Ishikawa (cell line): ENCODE measurements at regions not wholly inside any gene's neighbourhood (a gene's known extent, or its start where the extent isn't known, plus 50 kb on each side); places are given as distances from the start of the nearest gene placed in this dataset.
A peak's percentile ranks its signal among the peaks of the same experiment; 100 is the strongest.

Experiments used
- CEBPB ChIP-seq: IDR thresholded peaks from 2 replicates; pipeline ENCODE4 v1.6.1; 2012
- EGR1 ChIP-seq: IDR thresholded peaks from 2 replicates; pipeline ENCODE4 v1.6.1; 2012
- EP300 ChIP-seq: IDR thresholded peaks from 2 replicates; pipeline ENCODE4 v1.6.1; 2012; ENCODE audit warnings: borderline replicate concordance
- FOXM1 ChIP-seq: IDR thresholded peaks from 2 replicates; pipeline ENCODE4 v1.6.1; 2012; ENCODE audit warnings: low read depth, borderline replicate concordance
- NFIC ChIP-seq: IDR thresholded peaks from 2 replicates; pipeline ENCODE4 v1.6.1; 2012
- RAD21 ChIP-seq: IDR thresholded peaks from 2 replicates; pipeline ENCODE4 v1.6.1; 2012; ENCODE audit warnings: low read depth
- TAF1 ChIP-seq: IDR thresholded peaks from 2 replicates; pipeline ENCODE4 v1.6.1; 2012; ENCODE audit warnings: low read depth, mild to moderate bottlenecking
- TCF12 ChIP-seq: IDR thresholded peaks from 2 replicates; pipeline ENCODE4 v1.6.1; 2012; ENCODE audit warnings: low read depth
- TEAD4 ChIP-seq: IDR thresholded peaks from 2 replicates; pipeline ENCODE4 v1.6.1; 2012
- YY1 ChIP-seq: IDR thresholded peaks from 2 replicates; pipeline ENCODE4 v1.6.1; 2012; ENCODE audit warnings: low read depth
- ZBTB7A ChIP-seq: IDR thresholded peaks from 2 replicates; pipeline ENCODE4 v1.6.1; 2012; ENCODE audit warnings: low read depth
- TF ChIP-seq, protein P1 (sequence below): IDR thresholded peaks from 2 replicates; pipeline ENCODE4 v1.6.1; 2012; ENCODE audit warnings: low read depth, mild to moderate bottlenecking
- TF ChIP-seq, protein P2 (sequence below): IDR thresholded peaks from 2 replicates; pipeline ENCODE4 v1.6.1; 2012
- TF ChIP-seq, protein P3 (sequence below): IDR thresholded peaks from 2 replicates; pipeline ENCODE4 v1.6.1; 2012

DNA sequence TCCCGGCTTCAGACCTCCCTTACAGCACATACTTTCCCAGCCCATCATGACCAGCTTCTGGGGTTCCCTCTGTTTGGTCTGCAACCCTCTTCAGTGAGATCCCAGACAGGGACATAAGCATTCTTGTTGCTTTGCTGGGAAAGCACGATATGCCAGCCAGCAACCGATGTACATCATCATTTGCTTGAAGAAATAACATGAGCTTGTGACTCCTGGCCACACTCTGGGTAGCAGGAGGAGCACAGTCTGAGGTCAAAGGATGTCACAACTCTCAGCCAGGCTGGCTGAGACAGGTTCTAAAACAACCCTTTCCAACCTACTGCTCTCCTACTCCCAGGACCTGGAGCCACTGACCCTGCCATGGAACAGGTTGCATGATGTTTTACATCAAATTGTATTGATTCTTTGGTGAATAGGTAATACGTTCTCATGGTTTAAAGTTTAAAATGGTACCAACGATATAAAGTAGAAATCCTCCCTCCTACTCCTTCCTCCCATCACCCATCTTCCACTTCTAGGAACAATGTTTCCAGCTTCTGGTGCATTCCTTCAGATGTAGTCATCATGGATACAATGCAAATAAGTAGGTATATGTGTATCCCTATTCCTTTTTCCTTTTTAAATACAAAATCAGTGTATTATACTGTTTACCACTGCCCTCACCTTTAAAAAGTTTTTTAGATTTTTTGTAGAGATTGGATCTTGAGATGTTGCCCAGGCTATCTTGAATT lies 190.3 kb downstream of the OPA1 start:
- TF ChIP-seq, protein P1, sequence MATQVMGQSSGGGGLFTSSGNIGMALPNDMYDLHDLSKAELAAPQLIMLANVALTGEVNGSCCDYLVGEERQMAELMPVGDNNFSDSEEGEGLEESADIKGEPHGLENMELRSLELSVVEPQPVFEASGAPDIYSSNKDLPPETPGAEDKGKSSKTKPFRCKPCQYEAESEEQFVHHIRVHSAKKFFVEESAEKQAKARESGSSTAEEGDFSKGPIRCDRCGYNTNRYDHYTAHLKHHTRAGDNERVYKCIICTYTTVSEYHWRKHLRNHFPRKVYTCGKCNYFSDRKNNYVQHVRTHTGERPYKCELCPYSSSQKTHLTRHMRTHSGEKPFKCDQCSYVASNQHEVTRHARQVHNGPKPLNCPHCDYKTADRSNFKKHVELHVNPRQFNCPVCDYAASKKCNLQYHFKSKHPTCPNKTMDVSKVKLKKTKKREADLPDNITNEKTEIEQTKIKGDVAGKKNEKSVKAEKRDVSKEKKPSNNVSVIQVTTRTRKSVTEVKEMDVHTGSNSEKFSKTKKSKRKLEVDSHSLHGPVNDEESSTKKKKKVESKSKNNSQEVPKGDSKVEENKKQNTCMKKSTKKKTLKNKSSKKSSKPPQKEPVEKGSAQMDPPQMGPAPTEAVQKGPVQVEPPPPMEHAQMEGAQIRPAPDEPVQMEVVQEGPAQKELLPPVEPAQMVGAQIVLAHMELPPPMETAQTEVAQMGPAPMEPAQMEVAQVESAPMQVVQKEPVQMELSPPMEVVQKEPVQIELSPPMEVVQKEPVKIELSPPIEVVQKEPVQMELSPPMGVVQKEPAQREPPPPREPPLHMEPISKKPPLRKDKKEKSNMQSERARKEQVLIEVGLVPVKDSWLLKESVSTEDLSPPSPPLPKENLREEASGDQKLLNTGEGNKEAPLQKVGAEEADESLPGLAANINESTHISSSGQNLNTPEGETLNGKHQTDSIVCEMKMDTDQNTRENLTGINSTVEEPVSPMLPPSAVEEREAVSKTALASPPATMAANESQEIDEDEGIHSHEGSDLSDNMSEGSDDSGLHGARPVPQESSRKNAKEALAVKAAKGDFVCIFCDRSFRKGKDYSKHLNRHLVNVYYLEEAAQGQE = no peak
- peak; percentile 68 for TF ChIP-seq TEAD4

DNA sequence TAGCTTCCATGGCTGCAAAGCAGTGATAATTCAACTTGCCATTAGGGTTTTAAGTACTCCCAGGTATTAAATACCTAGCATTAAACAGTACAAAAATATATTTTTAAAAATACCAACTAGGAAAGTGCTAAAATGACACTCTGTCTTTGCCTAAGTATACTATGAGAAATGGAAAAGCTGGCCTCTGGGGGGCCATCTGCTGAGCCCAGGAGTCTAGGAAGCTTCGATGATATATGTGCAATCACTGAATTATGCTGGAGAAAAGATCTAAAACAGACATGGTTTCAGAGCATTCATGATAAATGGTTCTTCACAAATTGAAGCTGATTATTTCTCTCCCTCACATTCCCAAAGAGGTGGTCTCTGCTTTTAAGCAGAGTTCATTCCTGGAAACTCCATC lies 191.8 kb downstream of the OPA1 start:
- TF ChIP-seq, protein P2, sequence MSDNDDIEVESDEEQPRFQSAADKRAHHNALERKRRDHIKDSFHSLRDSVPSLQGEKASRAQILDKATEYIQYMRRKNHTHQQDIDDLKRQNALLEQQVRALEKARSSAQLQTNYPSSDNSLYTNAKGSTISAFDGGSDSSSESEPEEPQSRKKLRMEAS = no peak
- TF ChIP-seq TCF12 (no peak), EP300 (no peak), TEAD4 (no peak), CEBPB (no peak), YY1 (no peak), FOXM1 (no peak)
- TF ChIP-seq, protein P1 = no peak

DNA sequence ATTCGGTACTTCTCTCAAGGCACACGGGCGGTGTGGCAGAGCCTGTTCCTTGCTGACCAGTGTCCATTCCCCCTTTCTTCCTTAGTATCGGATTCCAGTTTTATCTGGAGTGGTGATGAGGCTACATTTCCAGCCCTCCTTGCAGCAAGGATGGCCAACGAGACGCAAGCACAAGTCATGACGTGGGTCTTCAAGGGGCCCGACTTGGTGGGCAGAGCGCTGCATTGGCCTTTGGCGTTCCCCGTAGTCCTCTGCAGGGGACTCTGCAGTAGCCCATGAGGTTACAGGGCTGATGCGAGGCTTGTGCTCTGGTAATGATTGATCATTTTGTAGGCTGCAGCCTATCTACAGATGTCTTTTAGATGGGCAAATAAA lies 194.5 kb downstream of the OPA1 start:
- TF ChIP-seq TAF1 = no peak
- no peak for TF ChIP-seq TCF12
- no peak for TF ChIP-seq RAD21
- no peak for TF ChIP-seq YY1
- no peak for TF ChIP-seq EGR1
- no peak for TF ChIP-seq CEBPB
- no peak for TF ChIP-seq NFIC
- no peak for TF ChIP-seq TEAD4
- TF ChIP-seq EP300 = no peak

DNA sequence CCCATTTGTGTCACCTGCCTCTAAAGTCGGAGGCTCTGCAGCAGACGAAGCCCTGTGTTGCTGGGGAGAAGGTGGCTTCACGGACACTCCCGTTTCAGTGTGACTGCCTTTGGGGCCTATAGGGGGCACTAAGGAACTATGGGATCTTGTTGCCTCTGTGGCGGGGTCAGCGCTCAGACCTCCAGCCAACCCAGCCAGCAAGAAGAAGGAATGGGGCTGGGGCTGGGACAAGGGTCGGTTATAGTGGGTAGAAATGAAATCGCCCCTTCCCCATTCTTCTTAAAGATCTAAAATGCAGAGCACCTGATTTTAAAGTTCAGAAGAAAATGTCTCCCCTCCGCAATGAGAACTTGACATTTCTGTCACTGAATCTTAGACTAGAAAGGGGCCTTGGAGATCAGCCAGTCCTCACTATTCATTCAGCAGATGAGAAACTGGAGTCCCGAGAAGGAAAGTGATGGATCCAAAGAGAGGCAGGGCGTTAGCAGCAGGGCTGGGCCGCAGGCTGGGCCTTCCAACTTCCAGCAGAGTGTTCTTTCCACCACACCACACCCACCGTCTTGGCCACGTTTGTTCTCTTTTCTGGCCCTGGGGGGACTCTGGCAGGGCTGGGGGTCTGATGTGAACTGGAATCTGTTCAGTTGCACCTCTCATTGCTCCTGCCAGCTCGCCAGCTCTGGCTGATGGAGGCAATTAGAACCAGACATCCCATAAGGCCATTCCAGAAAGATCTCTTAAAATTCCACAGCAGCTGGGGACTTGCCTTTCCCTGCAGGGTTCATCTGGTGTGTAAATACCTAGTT lies 195.4 kb downstream of the OPA1 start:
- TF ChIP-seq ZBTB7A (0 out of 2 replicates have a peak, but pooled peaks have one; percentile 26), TCF12 (no peak), RAD21 (peak; percentile 99), EP300 (peak; percentile 47)
- TF ChIP-seq, protein P2 = peak; percentile 55; the same call in 1 of the 2 replicates

DNA sequence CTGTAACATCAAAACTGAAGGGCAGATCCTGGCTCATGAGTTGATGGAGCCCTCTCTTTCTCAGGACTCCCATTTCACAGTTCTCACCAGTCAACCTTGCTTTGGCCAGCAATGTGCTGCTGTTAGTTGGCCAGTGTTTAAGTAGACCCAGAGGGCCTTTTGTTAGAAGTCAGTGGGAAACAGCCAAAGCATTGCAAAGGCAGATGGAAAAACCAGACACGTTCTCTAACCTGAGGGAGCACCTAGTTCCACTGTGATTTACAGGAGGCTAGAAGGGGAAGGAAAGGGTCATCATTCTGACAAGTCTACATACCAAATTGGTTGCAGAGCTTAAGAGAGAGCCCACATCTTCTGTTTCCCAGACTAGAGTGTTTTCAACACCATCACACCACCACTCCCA lies 196.4 kb downstream of the OPA1 start:
- TF ChIP-seq CEBPB (no peak), EP300 (no peak), FOXM1 (no peak), EGR1 (no peak), TEAD4 (no peak), TAF1 (no peak), RAD21 (no peak), NFIC (no peak), YY1 (no peak), TCF12 (no peak)
- TF ChIP-seq, protein P2 = no peak
- TF ChIP-seq, protein P3, sequence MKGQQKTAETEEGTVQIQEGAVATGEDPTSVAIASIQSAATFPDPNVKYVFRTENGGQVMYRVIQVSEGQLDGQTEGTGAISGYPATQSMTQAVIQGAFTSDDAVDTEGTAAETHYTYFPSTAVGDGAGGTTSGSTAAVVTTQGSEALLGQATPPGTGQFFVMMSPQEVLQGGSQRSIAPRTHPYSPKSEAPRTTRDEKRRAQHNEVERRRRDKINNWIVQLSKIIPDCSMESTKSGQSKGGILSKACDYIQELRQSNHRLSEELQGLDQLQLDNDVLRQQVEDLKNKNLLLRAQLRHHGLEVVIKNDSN = no peak
- TF ChIP-seq, protein P1 = no peak
